GM18520 (cell line): ENCODE measurements at regions not wholly inside any gene's neighbourhood (a gene's known extent, or its start where the extent isn't known, plus 50 kb on each side); places are given as distances from the start of the nearest gene placed in this dataset.

Experiments used
- ATAC-seq: cut with Tn5 transposase; IDR thresholded peaks from one replicate; pipeline ENCODE4 v1.9.1; 2021; ENCODE audit not compliant: unreplicated experiment

GRCh38 chr10:59079386-59080226 is 96.8 kb upstream of the PHYHIPL start:
- ATAC-seq, result no peak

- no peak for ATAC-seq
These were observed 94.2 kb upstream of the PHYHIPL start for GRCh38 chr10:59082249-59082648.

GRCh38 chr10:59085054-59085453 is 91.4 kb upstream of the PHYHIPL start:
- ATAC-seq, result no peak

- no peak for ATAC-seq
These were observed 90.5 kb upstream of the PHYHIPL start for GRCh38 chr10:59085711-59086502.

- ATAC-seq, result no peak
These were observed 89.0 kb upstream of the PHYHIPL start for GRCh38 chr10:59087486-59087885.

- ATAC-seq, result no peak
These were observed 87.4 kb upstream of the PHYHIPL start for GRCh38 chr10:59088912-59089573.

- no peak for ATAC-seq
These were observed 85.4 kb upstream of the PHYHIPL start for GRCh38 chr10:59090817-59091622.

- ATAC-seq, result no peak
These were observed 83.0 kb upstream of the PHYHIPL start for GRCh38 chr10:59093461-59093860.

- ATAC-seq, result no peak
These were observed 79.8 kb upstream of the PHYHIPL start for GRCh38 chr10:59096631-59097030.

- no peak for ATAC-seq
These were observed 78.1 kb upstream of the PHYHIPL start for GRCh38 chr10:59098387-59098786.

- ATAC-seq, result no peak
These were observed 77.5 kb upstream of the PHYHIPL start for GRCh38 chr10:59098831-59099452.

GRCh38 chr10:59099481-59099880 is 77.0 kb upstream of the PHYHIPL start:
- no peak for ATAC-seq

GRCh38 chr10:59102394-59102793 is 74.0 kb upstream of the PHYHIPL start:
- no peak for ATAC-seq

GRCh38 chr10:59104186-59104585 is 72.3 kb upstream of the PHYHIPL start:
- no peak for ATAC-seq

- ATAC-seq, result no peak
These were observed 70.0 kb upstream of the PHYHIPL start for GRCh38 chr10:59106441-59106840.

GRCh38 chr10:59107147-59107546 is 69.3 kb upstream of the PHYHIPL start:
- no peak for ATAC-seq

GRCh38 chr10:59108296-59108870 is 68.1 kb upstream of the PHYHIPL start:
- ATAC-seq, result no peak

- no peak for ATAC-seq
These were observed 67.6 kb upstream of the PHYHIPL start for GRCh38 chr10:59108886-59109288.

GRCh38 chr10:59109826-59110225 is 66.6 kb upstream of the PHYHIPL start:
- no peak for ATAC-seq

- no peak for ATAC-seq
These were observed 52.3 kb upstream of the PHYHIPL start for GRCh38 chr10:59124187-59124586.
